ENCODE measurements at regions not wholly inside any gene's neighbourhood (a gene's known extent, or its start where the extent isn't known, plus 50 kb on each side); places are given as distances from the start of the nearest gene placed in this dataset.

DNA sequence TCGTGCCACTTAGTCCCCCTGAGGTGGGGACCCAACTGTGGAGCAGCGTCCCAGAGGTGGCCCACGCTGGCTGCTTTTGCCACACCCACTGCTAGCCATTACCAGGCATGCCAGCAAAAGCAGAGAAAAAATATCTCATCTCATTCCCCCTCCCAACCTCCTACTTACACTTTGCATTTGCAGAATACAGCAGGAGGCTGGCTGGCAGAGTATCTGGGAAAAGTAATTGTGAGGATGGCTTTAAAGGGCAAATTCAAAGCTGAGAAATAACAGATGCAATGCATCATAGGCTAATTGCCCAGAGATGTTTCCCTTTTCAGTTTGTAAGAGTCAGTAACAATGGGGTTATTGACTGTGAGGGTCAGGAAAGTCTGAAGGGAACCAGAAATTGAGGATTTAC, 438.1 kb upstream of the DSEL start:
- no peak for FAIRE-seq

DNA sequence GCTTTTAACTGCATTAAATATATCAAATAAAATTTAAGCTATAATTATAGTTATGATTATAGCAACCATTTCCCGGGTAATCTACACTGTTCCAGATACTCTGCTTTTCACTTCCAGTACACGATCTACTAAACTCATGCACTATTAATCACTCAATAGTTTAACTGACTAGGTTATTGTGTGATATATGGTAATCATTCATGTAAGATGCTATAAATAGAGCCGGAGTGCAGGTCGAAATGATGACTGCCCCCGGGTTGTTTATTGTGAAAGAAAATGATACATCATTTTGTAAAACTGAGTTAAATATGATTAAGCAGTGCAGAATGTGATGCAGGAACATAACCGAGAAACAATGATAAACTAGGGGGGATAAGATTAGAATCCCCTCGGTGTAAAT, 434.6 kb upstream of the DSEL start:
- no peak for FAIRE-seq

DNA sequence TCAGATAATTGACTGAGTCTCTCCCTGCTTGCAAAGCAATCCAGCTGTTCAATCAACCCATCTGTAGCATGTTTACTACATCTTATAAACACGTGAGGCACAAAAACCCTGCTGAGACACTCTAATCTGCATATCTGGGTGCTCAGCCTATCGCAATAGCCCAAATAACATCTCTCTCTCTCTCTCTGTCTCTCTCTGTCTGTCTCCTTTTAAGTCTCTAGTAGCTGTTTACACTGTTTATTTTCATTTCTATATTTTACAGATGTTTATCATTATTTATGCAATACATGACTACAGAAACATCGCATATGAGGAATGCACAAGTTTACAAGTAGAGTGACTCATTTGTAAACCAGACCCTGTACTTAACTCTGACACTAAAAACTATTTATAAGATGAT, 422.1 kb upstream of the DSEL start:
- no peak for FAIRE-seq

DNA sequence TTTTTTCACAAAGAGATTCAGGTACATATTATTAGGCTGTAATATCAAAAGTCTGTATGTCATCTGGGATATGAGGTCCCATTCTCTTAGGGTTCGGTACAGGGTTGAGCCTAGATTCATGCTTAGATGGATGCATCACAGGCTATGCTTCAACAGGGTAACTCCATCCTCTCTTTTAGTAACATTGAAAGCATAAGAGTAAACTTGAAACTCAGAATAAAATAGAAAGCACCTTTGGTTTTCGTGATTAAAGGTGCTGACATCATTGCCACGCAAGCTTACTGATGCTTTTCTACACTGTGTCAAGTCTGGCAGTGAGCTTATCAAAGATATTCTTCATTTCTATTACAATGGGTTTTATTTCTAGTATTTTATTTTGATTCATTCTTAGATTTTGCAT, 419.1 kb upstream of the DSEL start:
- FAIRE-seq, result no peak

DNA sequence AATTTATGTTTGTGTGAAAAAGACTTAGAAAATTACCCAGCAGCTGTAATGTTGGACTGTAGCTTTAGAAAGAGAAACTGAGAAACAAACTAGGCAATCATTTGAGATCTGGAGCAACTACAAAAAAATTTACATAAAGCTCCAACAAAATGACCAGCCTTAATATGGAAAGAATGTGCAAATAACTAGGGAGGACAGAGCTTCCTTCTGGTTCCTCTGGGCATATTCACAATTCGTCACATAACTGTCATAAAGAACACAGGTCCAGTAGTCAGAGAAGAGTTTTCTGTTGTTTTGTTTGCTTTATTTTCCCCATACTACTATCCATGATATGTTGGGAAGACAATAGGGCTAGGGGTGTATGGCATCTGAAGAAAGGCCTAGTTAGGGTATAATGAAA, 416.8 kb upstream of the DSEL start:
- no peak for FAIRE-seq

DNA sequence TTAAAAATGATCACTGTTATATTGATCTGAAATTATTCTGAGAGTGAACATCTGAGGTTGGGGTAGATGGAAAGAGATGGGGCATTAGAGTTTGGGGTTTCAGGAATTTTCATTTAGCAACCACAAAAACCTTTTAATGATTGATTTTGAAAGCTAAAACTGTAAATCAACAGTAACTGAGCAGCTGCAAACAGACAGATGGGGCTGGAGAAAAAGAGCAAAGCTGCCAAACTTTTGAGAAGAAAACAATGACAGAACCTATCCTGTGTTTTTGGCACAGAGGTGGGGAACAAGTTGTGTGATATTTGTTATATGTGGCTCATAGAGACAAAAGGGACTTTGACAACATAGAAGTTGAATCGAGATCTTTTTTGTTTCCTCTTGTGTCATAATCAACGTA, 415.8 kb upstream of the DSEL start:
- no peak for FAIRE-seq

DNA sequence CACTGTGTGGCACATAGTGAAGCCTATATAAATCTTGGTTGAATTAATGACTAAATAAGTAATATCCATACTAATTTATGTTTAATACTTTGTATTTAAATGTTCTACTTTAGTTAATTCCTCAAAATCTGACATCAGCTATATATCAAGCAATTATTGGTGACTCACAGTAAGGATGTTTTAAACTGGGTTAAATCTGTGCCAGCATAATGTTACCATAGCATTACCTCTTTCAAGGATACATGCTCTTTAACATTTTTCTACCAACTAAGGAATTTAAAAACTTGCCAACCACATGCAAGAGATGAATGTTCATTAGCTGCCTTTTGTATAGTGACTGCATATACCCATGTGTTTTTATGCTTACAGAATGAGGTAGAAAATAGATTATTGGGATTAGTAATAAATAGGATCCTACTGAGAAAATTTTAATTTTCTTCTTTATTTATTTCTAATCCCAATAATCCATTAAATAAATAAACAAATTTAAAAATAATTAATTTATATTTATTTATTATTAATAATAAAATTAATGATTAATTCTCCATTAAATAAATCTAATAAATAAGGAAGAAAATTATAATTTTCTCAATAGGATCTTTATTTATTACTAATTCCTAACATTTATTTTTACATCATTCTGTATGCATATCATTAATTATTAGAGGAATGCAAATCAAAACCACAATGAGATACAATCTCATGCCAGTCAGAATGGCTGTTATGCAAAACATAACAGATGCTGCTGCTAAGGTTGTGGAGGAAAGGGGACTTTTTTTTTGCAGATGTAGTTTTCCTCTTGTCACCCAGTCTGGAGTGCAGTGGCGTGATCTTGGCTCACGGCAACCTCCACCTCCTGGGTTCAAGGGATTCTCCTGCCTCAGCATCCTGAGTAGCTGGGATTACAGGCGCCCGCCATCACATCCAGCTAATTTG, 410.7 kb upstream of the DSEL start:
- no peak for FAIRE-seq

DNA sequence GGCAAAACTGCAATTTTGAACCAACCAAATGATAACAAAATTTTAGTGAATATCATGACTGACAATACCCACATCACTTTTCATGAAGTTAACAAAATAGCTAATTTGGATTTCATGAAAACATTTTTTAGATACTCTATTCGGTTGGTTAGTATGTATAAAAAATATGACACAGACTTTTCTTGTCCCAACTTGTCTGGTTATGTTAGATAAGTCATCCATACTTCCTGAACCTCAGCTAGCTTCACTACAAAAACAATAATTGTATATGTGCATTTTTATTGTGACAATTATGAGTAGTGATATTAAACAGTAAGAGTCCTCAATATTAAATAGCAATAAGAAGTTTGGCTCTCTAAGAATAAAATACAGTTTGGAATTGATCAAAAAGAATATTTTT, 408.1 kb upstream of the DSEL start:
- FAIRE-seq, result no peak

DNA sequence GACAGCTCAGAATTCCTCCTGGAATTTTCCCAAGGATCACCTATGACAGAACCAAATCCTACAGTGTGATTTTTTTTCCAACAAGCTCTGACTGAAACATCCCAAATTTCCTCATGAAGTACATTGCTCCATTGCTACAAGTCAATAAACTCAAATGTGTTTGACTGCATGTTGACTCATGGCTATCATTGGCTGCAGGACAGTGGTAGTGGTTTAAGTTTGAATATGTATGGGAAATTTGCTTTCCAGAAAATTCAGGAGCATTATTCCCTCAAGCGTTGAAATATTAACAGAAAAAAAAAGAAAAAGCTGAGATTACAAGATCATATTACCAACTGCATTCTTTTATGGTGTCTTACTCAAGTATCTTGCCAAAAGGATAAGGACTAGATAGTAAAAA, 402.8 kb upstream of the DSEL start:
- no peak for FAIRE-seq

DNA sequence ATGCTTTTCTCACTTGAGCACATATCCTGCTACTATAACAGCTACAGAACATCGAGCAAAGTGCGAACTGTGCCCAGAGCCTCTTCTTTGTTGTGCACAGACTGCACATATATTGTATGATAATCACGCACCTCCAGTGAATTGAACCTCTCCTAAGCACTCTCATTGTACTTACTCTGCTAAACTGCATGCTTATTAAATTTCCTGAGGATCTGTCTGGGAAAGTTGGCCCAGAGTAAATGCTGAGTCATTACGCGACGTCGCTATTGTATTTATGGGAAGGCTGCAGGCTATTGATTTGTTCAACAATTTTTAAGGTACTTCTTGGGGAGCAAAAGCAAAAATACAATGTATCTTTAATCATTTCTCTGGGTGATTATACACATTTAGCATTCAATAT, 399.6 kb upstream of the DSEL start:
- no peak for FAIRE-seq

DNA sequence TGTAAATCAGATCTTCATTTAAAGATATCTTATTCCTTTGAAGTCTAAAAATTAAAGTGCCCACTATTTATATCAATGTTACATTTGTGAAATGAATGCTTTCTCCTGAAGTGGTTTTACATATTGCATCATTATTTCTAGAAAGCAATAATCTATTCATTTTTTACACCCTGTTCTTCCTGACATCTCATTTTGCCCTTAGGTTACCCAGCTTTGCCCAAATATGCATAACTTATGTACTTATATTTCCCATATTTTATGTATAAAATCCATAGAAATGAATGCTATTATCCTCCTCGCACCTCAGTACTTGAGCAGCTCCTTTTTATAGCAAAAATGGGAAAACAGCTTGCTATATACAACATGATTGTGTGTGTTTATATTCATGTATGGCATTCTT, 396.5 kb upstream of the DSEL start:
- no peak for FAIRE-seq

DNA sequence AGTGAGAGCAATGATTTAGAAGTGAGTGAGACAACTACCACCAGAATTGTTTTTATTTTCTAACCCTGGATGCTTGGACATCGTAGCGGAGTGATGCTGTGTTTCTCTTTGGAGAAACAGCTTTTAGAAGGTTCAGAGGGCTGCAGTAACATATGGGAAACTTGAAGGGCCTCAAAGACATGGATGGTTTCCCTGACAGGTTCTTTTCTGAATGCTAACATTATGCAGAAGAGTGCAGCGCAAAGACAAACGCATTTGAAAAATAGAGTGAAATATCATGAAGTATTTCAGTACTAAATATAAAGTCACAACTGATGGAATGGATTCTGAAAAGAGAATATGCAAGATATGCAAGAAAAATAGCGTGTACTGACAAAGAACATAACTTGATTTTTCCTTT, 385.1 kb upstream of the DSEL start:
- no peak for FAIRE-seq

DNA sequence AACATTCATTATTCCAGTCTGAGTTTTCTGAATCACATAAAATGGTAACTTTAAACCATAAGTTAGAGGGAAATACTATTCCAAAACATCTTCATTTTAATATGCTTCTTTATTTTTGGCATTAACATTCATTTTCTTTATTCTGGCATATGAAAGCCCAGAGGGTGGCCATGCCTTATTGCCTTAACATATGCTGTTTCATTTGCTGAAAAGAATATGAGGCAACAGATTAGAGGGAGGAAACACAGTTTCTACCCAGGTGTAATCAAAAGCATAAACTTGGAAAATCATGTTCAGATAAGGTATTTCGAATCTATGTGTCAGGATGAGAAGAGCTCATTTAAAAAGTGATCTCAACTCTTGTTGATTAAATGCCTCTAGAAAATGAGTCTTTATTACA, 379.9 kb upstream of the DSEL start:
- no peak for FAIRE-seq

DNA sequence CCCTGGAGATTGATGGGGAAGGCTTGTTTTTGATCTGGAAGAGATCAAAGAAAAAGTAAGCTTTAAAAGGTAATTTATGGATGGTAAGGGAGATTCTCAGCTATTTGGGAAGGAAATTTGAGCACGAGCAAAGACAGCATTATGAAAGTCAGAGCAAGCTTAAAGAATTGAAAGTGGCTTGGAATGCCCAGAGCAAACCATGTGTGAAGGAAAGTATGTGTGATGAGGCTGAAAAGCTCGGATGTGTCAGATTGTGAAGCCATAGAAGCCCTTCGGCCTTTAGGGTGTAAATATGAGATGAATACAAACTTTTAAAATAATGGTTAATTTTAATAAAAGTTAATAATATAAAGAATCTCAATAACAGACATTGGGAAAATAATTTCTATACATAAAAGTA, 377.4 kb upstream of the DSEL start:
- no peak for FAIRE-seq

DNA sequence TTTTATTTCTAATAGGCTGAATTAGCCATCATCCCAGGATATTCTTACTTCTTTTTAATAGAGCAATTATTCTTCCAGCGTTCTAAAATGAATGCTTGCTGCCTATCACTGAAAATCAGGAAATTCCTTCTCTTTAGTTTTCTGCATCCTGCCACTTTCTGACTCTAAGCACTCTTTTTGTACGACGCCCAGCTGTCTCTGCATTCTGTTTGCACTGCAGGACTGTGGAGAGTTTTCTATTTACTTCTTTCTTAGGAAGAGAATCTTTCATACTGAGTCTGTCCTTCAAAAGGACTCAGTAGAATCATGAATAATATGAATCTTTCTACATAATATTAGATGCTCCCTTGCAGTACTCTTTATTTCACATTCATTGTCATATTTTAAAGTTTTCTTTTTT, 360.4 kb upstream of the DSEL start:
- no peak for FAIRE-seq

DNA sequence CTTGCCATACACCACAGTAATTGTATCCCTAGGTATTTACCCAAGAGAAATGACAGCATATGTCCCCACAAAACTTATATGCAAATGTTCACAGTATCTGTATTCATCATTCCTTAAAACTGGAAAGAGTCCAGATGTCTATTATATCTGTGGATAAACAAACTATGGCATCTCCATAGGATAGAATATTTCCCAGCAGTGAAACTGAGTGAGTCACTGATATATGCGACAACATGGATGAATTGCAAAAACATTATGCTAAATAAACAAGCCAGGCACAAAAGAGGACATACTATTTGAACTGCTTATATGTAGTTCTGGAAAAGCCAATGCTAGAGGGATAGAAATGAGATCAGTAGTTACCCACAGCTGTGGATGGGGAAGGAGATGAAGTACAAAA, 359.4 kb upstream of the DSEL start:
- no peak for FAIRE-seq

DNA sequence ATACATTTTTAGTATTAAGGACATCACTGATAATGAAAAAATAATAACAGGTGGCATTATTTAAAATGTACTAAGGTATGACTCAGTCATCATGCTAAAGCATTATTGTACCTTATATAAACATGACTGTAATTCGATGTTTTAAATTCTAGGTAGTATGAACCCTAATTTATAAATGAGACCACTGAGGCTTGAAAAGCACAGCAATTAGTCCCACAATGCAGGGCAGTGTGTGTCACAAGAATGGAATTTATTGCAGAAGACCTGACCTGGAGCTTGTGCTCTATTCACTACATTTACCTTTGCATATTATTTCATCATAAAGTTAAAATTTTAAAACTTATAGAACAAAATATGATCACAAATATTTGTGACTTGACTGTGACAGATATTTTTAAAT, 358.5 kb upstream of the DSEL start:
- FAIRE-seq, result no peak

DNA sequence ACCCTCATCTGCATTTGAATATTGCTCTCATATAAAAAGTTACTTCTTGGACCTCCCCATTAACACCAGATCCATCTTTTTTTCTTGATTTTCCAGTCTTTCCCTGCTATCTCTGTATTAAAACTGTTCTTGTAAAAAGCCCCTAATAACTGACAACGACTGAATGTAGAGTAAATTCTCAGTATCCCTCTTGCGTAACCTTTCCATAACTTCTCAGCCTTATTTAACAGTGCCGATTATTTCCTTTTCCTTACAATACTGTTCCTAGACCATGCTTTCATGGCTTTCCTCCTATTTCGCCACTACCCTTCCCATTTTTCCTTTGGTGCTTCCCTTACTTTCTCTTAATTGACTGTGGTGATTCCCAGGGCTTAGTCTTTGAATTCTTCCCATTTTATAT, 348.9 kb upstream of the DSEL start:
- FAIRE-seq, result no peak

DNA sequence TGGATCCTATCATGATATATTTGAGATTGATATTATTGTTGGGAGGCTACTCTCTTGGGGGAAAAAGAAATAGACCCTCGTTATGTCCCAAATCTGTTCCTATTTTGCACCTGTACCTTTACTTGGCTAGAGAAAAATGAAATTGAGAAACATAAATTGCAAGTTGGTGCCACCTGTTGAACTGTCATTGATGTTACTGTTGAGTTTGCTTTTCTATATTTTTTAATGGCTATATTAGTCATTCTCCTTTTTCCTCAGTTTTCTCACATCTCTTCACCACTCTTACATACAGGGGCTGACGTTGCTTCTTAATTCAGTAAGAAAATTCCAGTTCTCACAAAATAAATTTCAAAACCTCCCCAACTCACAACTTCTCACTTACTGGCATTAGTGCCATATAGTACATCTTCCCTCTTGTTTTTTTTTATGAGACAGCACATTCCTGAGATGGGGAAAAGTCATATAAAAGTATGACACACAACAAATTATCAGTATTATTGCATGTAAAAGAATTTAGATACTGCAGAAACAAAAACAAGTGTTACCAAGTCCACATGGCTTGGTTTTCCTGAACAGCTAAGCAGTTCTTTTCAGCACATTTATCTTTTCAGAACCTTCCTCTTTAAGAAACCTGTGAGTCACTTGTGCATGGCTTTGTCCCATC, 348.3 kb upstream of the DSEL start:
- FAIRE-seq, result no peak

DNA sequence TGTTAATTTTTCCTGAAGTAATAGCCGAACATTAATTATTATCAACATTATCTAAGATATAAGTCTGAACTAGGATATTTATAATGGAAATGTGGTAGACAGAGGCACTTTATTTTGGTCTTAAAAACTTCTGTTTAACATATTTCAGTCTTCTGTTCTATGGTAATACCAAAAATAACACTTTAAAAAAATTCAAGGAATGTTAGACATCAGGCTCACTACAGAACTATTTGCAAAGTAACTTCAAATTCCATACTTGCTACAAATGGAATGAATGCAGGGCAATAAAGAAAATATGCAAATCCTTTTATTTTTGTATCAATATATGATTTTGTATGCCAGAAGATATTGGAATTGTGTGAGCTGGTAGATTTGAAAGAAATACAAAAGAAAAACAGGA, 345.5 kb upstream of the DSEL start:
- no peak for FAIRE-seq

DNA sequence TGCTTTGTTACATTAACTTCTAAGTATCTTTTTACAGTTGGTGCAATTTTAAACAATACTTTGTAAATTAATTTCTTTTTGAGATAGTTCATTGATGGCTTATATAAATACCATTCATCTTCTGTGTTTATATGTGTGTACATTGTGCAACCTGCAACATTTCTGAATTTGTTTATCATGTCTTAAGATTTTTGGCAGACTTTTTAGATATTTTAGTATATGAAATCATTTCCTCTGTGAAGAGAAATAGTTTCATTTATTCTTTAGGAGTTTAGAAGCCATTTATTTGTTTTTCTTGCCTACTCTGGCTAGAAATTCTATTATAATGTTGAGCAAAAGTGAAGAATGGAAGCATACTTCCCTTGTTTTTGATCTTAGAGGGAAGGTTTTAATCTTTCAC, 337.8 kb upstream of the DSEL start:
- FAIRE-seq, result no peak

DNA sequence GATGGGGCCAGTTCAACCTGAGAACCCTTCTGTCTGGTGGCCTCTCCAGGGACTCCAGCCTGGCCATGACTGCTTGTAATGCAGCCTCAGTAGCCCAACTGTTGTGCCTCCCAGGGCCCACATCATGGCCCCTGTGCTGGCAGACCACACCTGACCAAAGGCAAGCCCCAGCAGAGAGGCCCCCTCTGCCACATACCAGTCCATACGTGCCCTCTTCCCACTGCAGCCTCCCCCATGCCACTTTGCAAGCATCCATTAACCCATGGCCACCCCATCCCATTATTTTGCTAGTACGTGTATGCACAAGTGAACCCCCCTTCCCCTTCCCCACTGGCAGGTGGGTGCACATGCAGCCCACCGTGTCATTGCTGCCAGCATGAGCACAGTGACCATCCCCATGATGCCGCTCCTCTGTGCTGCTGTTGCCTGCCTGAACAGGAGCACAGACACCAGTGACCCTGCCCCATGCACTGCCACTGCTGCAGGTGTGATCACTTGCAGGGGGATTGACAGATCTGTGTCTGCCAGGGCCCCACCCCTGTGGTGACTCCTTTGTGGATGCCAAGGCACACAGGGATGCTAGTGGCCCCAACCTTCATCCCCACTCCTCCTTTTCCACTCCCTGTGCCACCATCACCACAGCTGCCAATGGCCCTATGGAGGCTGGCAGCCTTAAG, 330.0 kb upstream of the DSEL start:
- no peak for FAIRE-seq

DNA sequence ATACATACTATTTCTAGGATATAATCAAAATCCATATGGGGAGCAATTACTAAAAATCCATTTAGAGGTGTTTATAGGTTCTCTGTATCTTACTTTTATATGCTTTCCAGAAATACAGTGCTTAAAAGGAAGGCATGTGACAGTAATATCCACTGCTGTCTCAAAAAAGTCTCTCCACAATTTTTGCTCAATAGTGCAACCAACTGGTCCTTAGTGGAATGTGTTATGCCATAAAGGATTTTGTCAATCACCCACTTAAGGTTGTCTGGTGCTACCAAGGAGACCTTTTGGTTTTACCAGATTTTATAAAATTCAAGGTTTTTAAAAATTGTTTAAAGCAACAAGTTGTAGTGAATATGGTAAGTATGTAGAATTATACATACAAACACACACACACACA, 328.5 kb upstream of the DSEL start:
- FAIRE-seq, result no peak

DNA sequence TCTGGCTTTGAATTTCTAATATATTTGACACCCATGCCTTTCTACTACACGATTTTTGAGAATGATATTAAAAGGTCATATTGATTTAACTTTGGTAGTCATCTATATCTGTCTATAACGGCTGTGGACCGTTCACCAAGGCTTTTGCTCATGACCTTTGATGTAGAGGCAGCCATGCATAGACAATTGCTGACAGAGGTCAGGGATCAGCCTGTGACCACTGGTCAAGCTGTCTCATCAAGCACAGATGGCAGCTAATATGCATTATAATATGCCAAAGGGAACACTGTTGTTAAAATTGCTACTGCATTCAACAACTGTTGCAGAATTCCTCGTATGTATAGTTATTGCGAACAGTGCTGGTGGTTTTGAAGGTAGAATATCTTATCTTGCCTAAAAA, 323.9 kb upstream of the DSEL start:
- FAIRE-seq, result no peak

All from islet of Langerhans (tissue), 1 donor.